SU-DHL-6 (cell line): ENCODE measurements at regions not wholly inside any gene's neighbourhood (a gene's known extent, or its start where the extent isn't known, plus 50 kb on each side); places are given as distances from the start of the nearest gene placed in this dataset.

Experiments used
- H2AFZ ChIP-seq: fragments of 200-600 bp; sonication (generic); 2 replicates; pipeline ENCODE4 v1.6.1; 2014; ENCODE audit warnings: low read depth, mild to moderate bottlenecking, moderate library complexity, mixed read lengths, antibody characterized with exemption, low read length; ENCODE audit not compliant: severe bottlenecking
- H3F3A ChIP-seq: fragments of 200-600 bp; shearing (Covaris generic); 2 replicates; pipeline ENCODE4 v1.6.0; 2016; ENCODE audit warnings: antibody characterized with exemption, mild to moderate bottlenecking; ENCODE audit not compliant: insufficient read depth
- H3K27ac ChIP-seq: fragments of 200-600 bp; sonication (generic); 2 replicates; pipeline ENCODE4 v1.5.1; 2016; ENCODE audit warnings: low read depth, mild to moderate bottlenecking, low read length, moderate library complexity, mixed read lengths
- H3K27me3 ChIP-seq: fragments of 200-600 bp; sonication (generic), shearing (Covaris generic); 2 replicates; pipeline ENCODE4 v1.6.0; 2014; ENCODE audit warnings: mild to moderate bottlenecking, low read length
- H3K36me3 ChIP-seq: fragments of 200-600 bp; sonication (generic); 2 replicates; pipeline ENCODE4 v1.6.1; 2014; ENCODE audit warnings: mild to moderate bottlenecking, low read length, mixed read lengths
- H3K4me2 ChIP-seq: fragments of 300-600, 200-600 bp; shearing (Covaris generic), sonication (generic); 2 replicates; pipeline ENCODE4 v1.6.0; 2014; ENCODE audit warnings: low read length, low read depth, mild to moderate bottlenecking; ENCODE audit not compliant: poor library complexity, severe bottlenecking
- H3K4me3 ChIP-seq: fragments of 200-600 bp; sonication (generic); 2 replicates; pipeline ENCODE4 v1.5.1; 2014; ENCODE audit warnings: antibody characterized with exemption, low read length, mild to moderate bottlenecking, mixed read lengths; ENCODE audit not compliant: insufficient read depth, poor library complexity, severe bottlenecking
- H3K79me2 ChIP-seq: fragments of 200-600 bp; sonication (generic); 2 replicates; pipeline ENCODE4 v1.6.1; 2014; ENCODE audit warnings: mild to moderate bottlenecking, low read length, moderate library complexity; ENCODE audit not compliant: insufficient read depth
- H3K9ac ChIP-seq: fragments of 200-600 bp; sonication (generic); 2 replicates; pipeline ENCODE4 v1.7.0; 2014; ENCODE audit warnings: mild to moderate bottlenecking, low read length
- H3K9me2 ChIP-seq: fragments of 200-600 bp; sonication (generic); replicated peaks from 2 replicates; pipeline ENCODE4 v1.6.1; 2014; ENCODE audit warnings: low read length; ENCODE audit not compliant: insufficient read depth
- H3K9me3 ChIP-seq: fragments of 200-600 bp; sonication (generic); 2 replicates; pipeline ENCODE4 v1.6.1; 2014; ENCODE audit warnings: low read length, mixed read lengths; ENCODE audit not compliant: insufficient read depth
- H4K20me1 ChIP-seq: fragments of 200-600 bp; sonication (generic); 2 replicates; pipeline ENCODE4 v1.6.1; 2014; ENCODE audit warnings: low read depth, mild to moderate bottlenecking, antibody characterized with exemption, low read length, moderate library complexity, mixed read lengths
- EZH2phosphoT487 ChIP-seq: fragments of 200-600 bp; sonication (generic), shearing (Covaris generic); conservative IDR thresholded peaks from 2 replicates; pipeline ENCODE4 v1.6.1; 2018; ENCODE audit warnings: mild to moderate bottlenecking, antibody characterized with exemption, low read length, moderate library complexity, mixed read lengths
- TF ChIP-seq, protein P1 (sequence below): fragments of 200-600 bp; sonication (generic); IDR thresholded peaks from one replicate; pipeline ENCODE4 v1.5.1; 2017; ENCODE audit warnings: antibody characterized with exemption, mild to moderate bottlenecking, low read length, moderate library complexity; ENCODE audit not compliant: insufficient read depth, poor library complexity, severe bottlenecking

- Histone ChIP-seq H3K4me2 (no peak overlapping the region), H2AFZ (no peak overlapping the region), H3K9me2 (no peaks in the 10 kb centered on the region), H3K4me3 (no peak overlapping the region), H3K27me3 (no peaks in the 10 kb centered on the region), H3K9me3 (no peaks in the 10 kb centered on the region), H3K79me2 (no peaks in the 10 kb centered on the region), H3K36me3 (no peaks in the 10 kb centered on the region), H3F3A (no peaks in the 10 kb centered on the region), H3K27ac (no peak overlapping the region), H3K9ac (no peak overlapping the region), H4K20me1 (no peaks in the 10 kb centered on the region)
- no peak for TF ChIP-seq EZH2phosphoT487
- TF ChIP-seq, protein P1, sequence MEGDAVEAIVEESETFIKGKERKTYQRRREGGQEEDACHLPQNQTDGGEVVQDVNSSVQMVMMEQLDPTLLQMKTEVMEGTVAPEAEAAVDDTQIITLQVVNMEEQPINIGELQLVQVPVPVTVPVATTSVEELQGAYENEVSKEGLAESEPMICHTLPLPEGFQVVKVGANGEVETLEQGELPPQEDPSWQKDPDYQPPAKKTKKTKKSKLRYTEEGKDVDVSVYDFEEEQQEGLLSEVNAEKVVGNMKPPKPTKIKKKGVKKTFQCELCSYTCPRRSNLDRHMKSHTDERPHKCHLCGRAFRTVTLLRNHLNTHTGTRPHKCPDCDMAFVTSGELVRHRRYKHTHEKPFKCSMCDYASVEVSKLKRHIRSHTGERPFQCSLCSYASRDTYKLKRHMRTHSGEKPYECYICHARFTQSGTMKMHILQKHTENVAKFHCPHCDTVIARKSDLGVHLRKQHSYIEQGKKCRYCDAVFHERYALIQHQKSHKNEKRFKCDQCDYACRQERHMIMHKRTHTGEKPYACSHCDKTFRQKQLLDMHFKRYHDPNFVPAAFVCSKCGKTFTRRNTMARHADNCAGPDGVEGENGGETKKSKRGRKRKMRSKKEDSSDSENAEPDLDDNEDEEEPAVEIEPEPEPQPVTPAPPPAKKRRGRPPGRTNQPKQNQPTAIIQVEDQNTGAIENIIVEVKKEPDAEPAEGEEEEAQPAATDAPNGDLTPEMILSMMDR: no peak
Observed at GRCh38 chr18:72623444-72623843, 79.3 kb upstream of the CBLN2 start.

DNA sequence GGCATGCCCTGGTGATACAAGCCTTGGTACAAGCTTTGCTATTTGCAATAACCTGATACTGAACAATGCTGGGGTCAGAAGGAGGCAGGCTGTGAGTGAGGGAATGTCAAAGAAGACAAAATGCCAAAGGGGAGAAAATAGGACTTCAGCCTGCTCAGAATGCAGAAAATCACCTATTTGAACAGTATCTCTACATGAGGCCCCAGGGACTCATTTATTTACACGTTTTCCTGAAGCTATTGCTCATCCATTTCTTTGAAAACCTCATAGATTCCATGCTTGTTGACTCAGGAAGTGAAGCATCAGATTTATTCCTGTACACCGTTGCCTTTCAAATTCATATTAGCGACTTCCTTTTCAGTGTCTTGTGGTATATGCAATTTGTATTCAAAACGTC, 69.4 kb upstream of the CBLN2 start:
- Histone ChIP-seq H3K9ac (no peak overlapping the region), H3K79me2 (no peaks in the 10 kb centered on the region), H3K27me3 (no peaks in the 10 kb centered on the region), H3F3A (no peaks in the 10 kb centered on the region), H3K4me3 (no peak overlapping the region), H3K27ac (no peak overlapping the region), H3K9me3 (no peaks in the 10 kb centered on the region), H2AFZ (no peak overlapping the region), H3K9me2 (no peaks in the 10 kb centered on the region), H3K4me2 (no peak overlapping the region), H4K20me1 (no peaks in the 10 kb centered on the region), H3K36me3 (no peaks in the 10 kb centered on the region)
- TF ChIP-seq EZH2phosphoT487: no peak
- TF ChIP-seq, protein P1: no peak

DNA sequence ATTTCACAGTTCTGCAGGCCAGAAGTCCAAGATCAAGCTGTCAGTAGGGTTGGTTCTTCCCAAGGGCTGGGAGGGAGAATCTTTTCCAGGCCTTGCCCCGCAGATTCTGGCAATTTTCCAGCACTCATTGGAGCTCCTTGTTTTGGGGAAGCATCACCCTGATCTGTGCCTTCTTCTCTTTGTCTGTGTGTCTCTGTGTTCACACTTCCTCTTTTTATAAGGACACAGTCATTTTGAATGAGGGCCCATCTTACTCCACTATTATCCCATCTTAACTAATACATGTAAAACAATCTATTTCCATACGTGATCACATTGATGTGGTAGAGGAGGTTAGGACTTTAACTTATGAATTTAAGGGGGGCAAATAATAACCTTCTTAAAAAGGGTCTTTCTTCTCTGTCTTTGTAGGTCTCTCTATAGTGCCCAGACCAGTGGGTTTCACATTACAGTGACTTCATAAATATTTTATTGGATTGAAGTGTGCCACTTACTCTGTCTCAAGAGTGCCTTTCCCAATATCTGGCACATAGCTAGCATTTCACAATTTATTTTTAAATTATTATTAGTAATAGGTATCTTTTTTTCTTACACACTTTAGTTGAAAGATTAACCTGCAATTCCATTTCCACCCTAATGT, 68.9 kb upstream of the CBLN2 start:
- Histone ChIP-seq H3K27me3 (no peaks in the 10 kb centered on the region), H3K9ac (no peak overlapping the region), H3K9me3 (no peaks in the 10 kb centered on the region), H3K4me3 (no peak overlapping the region), H2AFZ (no peak overlapping the region), H3K27ac (no peak overlapping the region), H3F3A (no peaks in the 10 kb centered on the region), H3K36me3 (no peaks in the 10 kb centered on the region), H3K4me2 (no peak overlapping the region), H3K79me2 (no peaks in the 10 kb centered on the region), H3K9me2 (no peaks in the 10 kb centered on the region), H4K20me1 (no peaks in the 10 kb centered on the region)
- no peak for TF ChIP-seq EZH2phosphoT487
- TF ChIP-seq, protein P1: no peak
